ENCODE measurements at regions not wholly inside any gene's neighbourhood (a gene's known extent, or its start where the extent isn't known, plus 50 kb on each side); places are given as distances from the start of the nearest gene placed in this dataset.

GRCh38 chr4:45931154-45931553 lies 192.7 kb downstream of the GABRG1 start:
- no peak overlapping the region for H2BK120ac ChIP-seq (ENCODE audit: low read depth, low read length)
- no peak overlapping the region for H3K18ac ChIP-seq (ENCODE audit: low read depth in 1 of 2, low read length in 2 of 2)
- no peak overlapping the region for H3K9ac ChIP-seq (ENCODE audit: low read length)
- no peaks in the 10 kb centered on the region for H3K9me3 ChIP-seq (ENCODE audit: control insufficient read depth, low read length)
- H3K27me3 ChIP-seq (ENCODE audit: control insufficient read depth in 1 of 2, insufficient read depth in 1 of 2, low read length in 2 of 2): no peaks in the 10 kb centered on the region
- no peak overlapping the region for H2AK5ac ChIP-seq (ENCODE audit: low read length, severe bottlenecking)
- H3K4ac ChIP-seq (ENCODE audit: low read depth in 1 of 2, low read length in 2 of 2): no peak overlapping the region
- no peaks in the 10 kb centered on the region for H3K4me1 ChIP-seq (ENCODE audit: control insufficient read depth, insufficient read depth, low read depth, low read length)
- H3K27ac ChIP-seq (ENCODE audit: low read length, poor library complexity, severe bottlenecking): no peak overlapping the region
- H4K91ac ChIP-seq (ENCODE audit: low read length): no peak overlapping the region
- H3K4me3 ChIP-seq (ENCODE audit: insufficient read depth in 1 of 2, low read depth in 1 of 2, low read length in 2 of 2): no peak overlapping the region
- no peaks in the 10 kb centered on the region for H3K79me1 ChIP-seq (replicated peaks; ENCODE audit: low read length, poor library complexity, severe bottlenecking)
- no peak overlapping the region for H3K14ac ChIP-seq (ENCODE audit: low read length in 2 of 2)
- no peak overlapping the region for H4K8ac ChIP-seq (ENCODE audit: low read length)
- H2BK5ac ChIP-seq (ENCODE audit: low read depth, low read length, poor library complexity, severe bottlenecking): no peak overlapping the region
- no peak overlapping the region for H3K4me2 ChIP-seq (ENCODE audit: low read length, poor library complexity, severe bottlenecking)
- no peaks in the 10 kb centered on the region for H3K36me3 ChIP-seq (ENCODE audit: control insufficient read depth in 1 of 2, insufficient read depth in 2 of 2, low read depth in 1 of 2, low read length in 2 of 2)
- H2BK15ac ChIP-seq (ENCODE audit: low read depth, poor library complexity, severe bottlenecking): no peak overlapping the region
- no peak for DNase-seq
- H2AFZ ChIP-seq (ENCODE audit: low read depth, low read length): no peak overlapping the region
- no CpG with 5 or more reads among the region's 1 CpG for whole genome bisulfite sequencing
- H3K23ac ChIP-seq (ENCODE audit: low read length in 2 of 2): no peak overlapping the region
- no peak overlapping the region for H2BK12ac ChIP-seq (ENCODE audit: low read length in 2 of 2)

DNA sequence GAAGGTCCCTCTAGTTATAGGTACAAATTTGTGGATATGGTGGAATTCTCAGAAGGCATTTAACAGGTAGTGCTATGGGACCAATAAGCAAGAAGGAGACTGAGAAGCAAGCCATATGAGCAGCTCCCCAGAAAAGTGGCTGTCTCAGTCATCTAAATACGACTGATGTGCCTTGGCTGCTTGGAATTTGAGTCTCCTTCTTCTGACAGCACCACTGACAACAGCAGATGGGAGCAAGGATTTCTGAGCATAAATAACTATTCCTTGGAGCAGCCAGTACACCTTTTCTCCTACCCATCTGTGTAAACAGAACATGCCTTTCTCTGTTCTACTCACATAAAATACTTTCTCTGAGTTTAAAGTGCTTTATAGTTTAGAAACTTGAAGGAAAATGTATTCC lies 196.2 kb downstream of the GABRG1 start:
- H2AK5ac ChIP-seq (ENCODE audit: low read length, severe bottlenecking): no peak overlapping the region
- H4K91ac ChIP-seq (ENCODE audit: low read length): no peak overlapping the region
- no peak overlapping the region for H2BK120ac ChIP-seq (ENCODE audit: low read depth, low read length)
- H3K27ac ChIP-seq (ENCODE audit: low read length, poor library complexity, severe bottlenecking): no peak overlapping the region
- H3K27me3 ChIP-seq (ENCODE audit: control insufficient read depth in 1 of 2, insufficient read depth in 1 of 2, low read length in 2 of 2): no peaks in the 10 kb centered on the region
- no peak overlapping the region for H3K4ac ChIP-seq (ENCODE audit: low read depth in 1 of 2, low read length in 2 of 2)
- H3K14ac ChIP-seq (ENCODE audit: low read length in 2 of 2): no peak overlapping the region
- no peak overlapping the region for H3K4me2 ChIP-seq (ENCODE audit: low read length, poor library complexity, severe bottlenecking)
- no peaks in the 10 kb centered on the region for H3K79me1 ChIP-seq (replicated peaks; ENCODE audit: low read length, poor library complexity, severe bottlenecking)
- no peak overlapping the region for H2BK5ac ChIP-seq (ENCODE audit: low read depth, low read length, poor library complexity, severe bottlenecking)
- 27% methylated on average over 1 of the region's 1 CpG for WGBS
- no peaks in the 10 kb centered on the region for H3K36me3 ChIP-seq (ENCODE audit: control insufficient read depth in 1 of 2, insufficient read depth in 2 of 2, low read depth in 1 of 2, low read length in 2 of 2)
- no peak for DNase-seq
- H4K8ac ChIP-seq (ENCODE audit: low read length): no peak overlapping the region
- H3K9me3 ChIP-seq (ENCODE audit: control insufficient read depth, low read length): no peaks in the 10 kb centered on the region
- H3K4me3 ChIP-seq (ENCODE audit: insufficient read depth in 1 of 2, low read depth in 1 of 2, low read length in 2 of 2): no peak overlapping the region
- no peak overlapping the region for H2BK12ac ChIP-seq (ENCODE audit: low read length in 2 of 2)
- no peak overlapping the region for H2BK15ac ChIP-seq (ENCODE audit: low read depth, poor library complexity, severe bottlenecking)
- no peak overlapping the region for H3K18ac ChIP-seq (ENCODE audit: low read depth in 1 of 2, low read length in 2 of 2)
- H3K9ac ChIP-seq (ENCODE audit: low read length): no peak overlapping the region
- H2AFZ ChIP-seq (ENCODE audit: low read depth, low read length): no peak overlapping the region
- H3K23ac ChIP-seq (ENCODE audit: low read length in 2 of 2): no peak overlapping the region
- H3K4me1 ChIP-seq (ENCODE audit: control insufficient read depth, insufficient read depth, low read depth, low read length): no peaks in the 10 kb centered on the region

DNA sequence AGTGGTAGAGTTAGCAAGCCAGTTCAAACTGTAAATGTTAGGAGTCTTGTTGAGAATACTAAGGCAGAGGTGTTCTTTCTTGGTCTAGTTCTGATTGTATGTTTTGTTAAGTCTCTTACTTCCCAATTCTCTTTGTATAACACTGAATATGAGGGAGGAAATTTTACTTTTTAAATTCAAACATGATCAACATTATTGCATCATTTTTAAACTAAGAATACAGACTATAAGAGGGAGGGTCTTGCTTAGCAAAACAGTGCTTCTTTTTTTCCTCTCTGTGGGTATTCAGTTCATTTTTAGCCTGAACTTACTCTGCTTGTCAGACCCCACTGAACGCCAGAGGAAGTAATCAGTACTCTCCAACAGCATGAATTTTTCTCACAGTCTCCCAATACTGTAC lies 198.0 kb downstream of the GABRG1 start:
- WGBS: 75% methylated on average over 1 of the region's 1 CpG
- Histone ChIP-seq H3K9ac (ENCODE audit: low read length) (no peak overlapping the region), H3K4me2 (ENCODE audit: low read length, poor library complexity, severe bottlenecking) (no peak overlapping the region), H3K4ac (ENCODE audit: low read depth in 1 of 2, low read length in 2 of 2) (no peak overlapping the region), H3K79me1 (replicated peaks; ENCODE audit: low read length, poor library complexity, severe bottlenecking) (no peaks in the 10 kb centered on the region), H3K4me3 (ENCODE audit: insufficient read depth in 1 of 2, low read depth in 1 of 2, low read length in 2 of 2) (no peak overlapping the region), H3K36me3 (ENCODE audit: control insufficient read depth in 1 of 2, insufficient read depth in 2 of 2, low read depth in 1 of 2, low read length in 2 of 2) (no peaks in the 10 kb centered on the region), H3K18ac (ENCODE audit: low read depth in 1 of 2, low read length in 2 of 2) (no peak overlapping the region), H3K27me3 (ENCODE audit: control insufficient read depth in 1 of 2, insufficient read depth in 1 of 2, low read length in 2 of 2) (no peaks in the 10 kb centered on the region), H2BK12ac (ENCODE audit: low read length in 2 of 2) (no peak overlapping the region), H2AK5ac (ENCODE audit: low read length, severe bottlenecking) (no peak overlapping the region), H2BK15ac (ENCODE audit: low read depth, poor library complexity, severe bottlenecking) (no peak overlapping the region), H3K4me1 (ENCODE audit: control insufficient read depth, insufficient read depth, low read depth, low read length) (no peaks in the 10 kb centered on the region), H2BK120ac (ENCODE audit: low read depth, low read length) (no peak overlapping the region), H3K27ac (ENCODE audit: low read length, poor library complexity, severe bottlenecking) (no peak overlapping the region), H2AFZ (ENCODE audit: low read depth, low read length) (no peak overlapping the region), H4K91ac (ENCODE audit: low read length) (no peak overlapping the region), H3K14ac (ENCODE audit: low read length in 2 of 2) (no peak overlapping the region), H2BK5ac (ENCODE audit: low read depth, low read length, poor library complexity, severe bottlenecking) (no peak overlapping the region), H4K8ac (ENCODE audit: low read length) (no peak overlapping the region), H3K9me3 (ENCODE audit: control insufficient read depth, low read length) (no peaks in the 10 kb centered on the region), H3K23ac (ENCODE audit: low read length in 2 of 2) (no peak overlapping the region)
- DNase-seq: no peak

GRCh38 chr4:45920861-45921260 lies 203.0 kb downstream of the GABRG1 start:
- no peaks in the 10 kb centered on the region for H3K79me1 ChIP-seq (replicated peaks; ENCODE audit: low read length, poor library complexity, severe bottlenecking)
- no peak overlapping the region for H3K4me3 ChIP-seq (ENCODE audit: insufficient read depth in 1 of 2, low read depth in 1 of 2, low read length in 2 of 2)
- H2AK5ac ChIP-seq (ENCODE audit: low read length, severe bottlenecking): no peak overlapping the region
- no peaks in the 10 kb centered on the region for H3K9me3 ChIP-seq (ENCODE audit: control insufficient read depth, low read length)
- no peak overlapping the region for H3K14ac ChIP-seq (ENCODE audit: low read length in 2 of 2)
- H3K9ac ChIP-seq (ENCODE audit: low read length): no peak overlapping the region
- H3K23ac ChIP-seq (ENCODE audit: low read length in 2 of 2): no peak overlapping the region
- no peak overlapping the region for H3K4me2 ChIP-seq (ENCODE audit: low read length, poor library complexity, severe bottlenecking)
- H3K27me3 ChIP-seq (ENCODE audit: control insufficient read depth in 1 of 2, insufficient read depth in 1 of 2, low read length in 2 of 2): no peaks in the 10 kb centered on the region
- no peak overlapping the region for H3K4ac ChIP-seq (ENCODE audit: low read depth in 1 of 2, low read length in 2 of 2)
- H3K27ac ChIP-seq (ENCODE audit: low read length, poor library complexity, severe bottlenecking): no peak overlapping the region
- H3K18ac ChIP-seq (ENCODE audit: low read depth in 1 of 2, low read length in 2 of 2): no peak overlapping the region
- no peak overlapping the region for H2BK5ac ChIP-seq (ENCODE audit: low read depth, low read length, poor library complexity, severe bottlenecking)
- 88% methylated on average over 3 of the region's 3 CpGs for WGBS
- H2BK120ac ChIP-seq (ENCODE audit: low read depth, low read length): no peak overlapping the region
- DNase-seq: no peak
- H4K91ac ChIP-seq (ENCODE audit: low read length): no peak overlapping the region
- H2BK12ac ChIP-seq (ENCODE audit: low read length in 2 of 2): no peak overlapping the region
- no peak overlapping the region for H2AFZ ChIP-seq (ENCODE audit: low read depth, low read length)
- no peaks in the 10 kb centered on the region for H3K4me1 ChIP-seq (ENCODE audit: control insufficient read depth, insufficient read depth, low read depth, low read length)
- H3K36me3 ChIP-seq (ENCODE audit: control insufficient read depth in 1 of 2, insufficient read depth in 2 of 2, low read depth in 1 of 2, low read length in 2 of 2): no peaks in the 10 kb centered on the region
- no peak overlapping the region for H4K8ac ChIP-seq (ENCODE audit: low read length)
- H2BK15ac ChIP-seq (ENCODE audit: low read depth, poor library complexity, severe bottlenecking): no peak overlapping the region

All from mesenchymal stem cell (in vitro differentiated cells and primary cell).